Osteocyte (in vitro differentiated cells): ENCODE measurements at regions not wholly inside any gene's neighbourhood (a gene's known extent, or its start where the extent isn't known, plus 50 kb on each side); places are given as distances from the start of the nearest gene placed in this dataset.
A peak's percentile ranks its signal among the peaks of the same experiment; 100 is the strongest.
"Not testable (repeated sequence)": the region's sequence is repeated elsewhere in the genome, so short reads cannot be mapped to it uniquely, and the experiment has no call there.

Experiments used
- DNase-seq: peaks from one replicate; pipeline ENCODE4 v3.0.0; 2021; ENCODE audit warnings: mixed read lengths; ENCODE audit not compliant: unreplicated experiment; ENCODE audit errors: extremely low spot score
- H3K27ac Mint-ChIP-seq: one replicate; pipeline ENCODE4 v1.8.0; 2021; ENCODE audit warnings: mild to moderate bottlenecking, mixed read lengths; ENCODE audit not compliant: unreplicated experiment
- H3K27me3 Mint-ChIP-seq: one replicate; pipeline ENCODE4 v1.8.0; 2021; ENCODE audit warnings: mixed read lengths; ENCODE audit not compliant: unreplicated experiment
- H3K36me3 Mint-ChIP-seq: one replicate; pipeline ENCODE4 v1.8.0; 2021; ENCODE audit warnings: mixed read lengths; ENCODE audit not compliant: unreplicated experiment
- H3K4me1 Mint-ChIP-seq: one replicate; pipeline ENCODE4 v1.8.0; 2021; ENCODE audit warnings: mixed read lengths; ENCODE audit not compliant: unreplicated experiment
- H3K4me3 Mint-ChIP-seq: one replicate; pipeline ENCODE4 v1.8.0; 2021; ENCODE audit warnings: mild to moderate bottlenecking, moderate library complexity, mixed read lengths; ENCODE audit not compliant: unreplicated experiment
- H3K9me3 Mint-ChIP-seq: one replicate; pipeline ENCODE4 v1.8.0; 2021; ENCODE audit warnings: mixed read lengths; ENCODE audit not compliant: unreplicated experiment
- TF ChIP-seq, protein P1 (sequence below): fragments of 200-600 bp; sonication (generic); IDR thresholded peaks from 2 replicates; pipeline ENCODE4 v1.5.0; 2021; ENCODE audit warnings: antibody characterized with exemption, mild to moderate bottlenecking, moderate library complexity

DNA sequence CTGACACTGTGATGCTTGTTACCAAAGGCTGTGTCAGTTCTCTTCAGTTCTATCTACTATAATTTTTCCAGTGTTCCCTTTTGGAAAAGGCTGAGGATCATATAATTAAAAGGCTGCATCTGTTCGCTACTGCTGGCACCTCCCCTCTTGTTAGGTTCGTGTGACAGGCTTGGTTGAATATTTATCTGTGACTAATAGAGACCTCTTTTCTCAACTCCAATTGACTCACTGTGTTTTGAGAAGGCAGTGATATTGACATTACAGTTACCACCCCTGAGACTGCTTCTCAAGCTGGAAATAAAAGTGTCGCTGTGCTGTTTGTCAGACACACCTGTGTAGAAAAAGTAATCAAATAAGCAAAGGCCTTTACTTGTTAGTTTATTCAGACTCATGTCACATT is 205.5 kb upstream of the KCNH7 start:
- Mint-ChIP-seq H3K4me1 (no peaks in the 10 kb centered on the region), H3K9me3 (no peaks in the 10 kb centered on the region), H3K36me3 (no peaks in the 10 kb centered on the region), H3K27me3 (peaks cover 15% of the 10 kb centered on the region), H3K4me3 (no peak overlapping the region), H3K27ac (no peak overlapping the region)
- no peak for DNase-seq
- TF ChIP-seq, protein P1, sequence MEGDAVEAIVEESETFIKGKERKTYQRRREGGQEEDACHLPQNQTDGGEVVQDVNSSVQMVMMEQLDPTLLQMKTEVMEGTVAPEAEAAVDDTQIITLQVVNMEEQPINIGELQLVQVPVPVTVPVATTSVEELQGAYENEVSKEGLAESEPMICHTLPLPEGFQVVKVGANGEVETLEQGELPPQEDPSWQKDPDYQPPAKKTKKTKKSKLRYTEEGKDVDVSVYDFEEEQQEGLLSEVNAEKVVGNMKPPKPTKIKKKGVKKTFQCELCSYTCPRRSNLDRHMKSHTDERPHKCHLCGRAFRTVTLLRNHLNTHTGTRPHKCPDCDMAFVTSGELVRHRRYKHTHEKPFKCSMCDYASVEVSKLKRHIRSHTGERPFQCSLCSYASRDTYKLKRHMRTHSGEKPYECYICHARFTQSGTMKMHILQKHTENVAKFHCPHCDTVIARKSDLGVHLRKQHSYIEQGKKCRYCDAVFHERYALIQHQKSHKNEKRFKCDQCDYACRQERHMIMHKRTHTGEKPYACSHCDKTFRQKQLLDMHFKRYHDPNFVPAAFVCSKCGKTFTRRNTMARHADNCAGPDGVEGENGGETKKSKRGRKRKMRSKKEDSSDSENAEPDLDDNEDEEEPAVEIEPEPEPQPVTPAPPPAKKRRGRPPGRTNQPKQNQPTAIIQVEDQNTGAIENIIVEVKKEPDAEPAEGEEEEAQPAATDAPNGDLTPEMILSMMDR, result no peak

DNA sequence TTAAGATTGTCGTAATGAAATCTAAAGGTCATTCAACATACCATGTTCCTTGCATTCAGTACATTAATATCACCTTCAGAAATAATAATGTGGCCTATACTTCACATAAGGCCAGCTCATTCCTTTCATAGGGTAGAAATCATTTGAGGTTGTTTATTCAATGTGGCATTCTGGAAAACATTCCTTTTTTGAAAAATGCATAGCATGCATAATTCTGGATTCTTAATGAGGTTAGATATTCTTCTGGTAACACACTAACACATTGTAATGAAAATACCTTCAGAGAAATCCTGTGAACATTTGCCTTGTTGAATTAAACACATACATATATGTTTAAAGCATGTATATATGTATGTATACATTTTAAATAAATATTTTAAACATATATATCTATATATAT is 204.6 kb upstream of the KCNH7 start:
- Mint-ChIP-seq H3K4me1 (no peaks in the 10 kb centered on the region), H3K27ac (no peak overlapping the region), H3K9me3 (no peaks in the 10 kb centered on the region), H3K4me3 (no peak overlapping the region), H3K27me3 (peaks cover 15% of the 10 kb centered on the region), H3K36me3 (no peaks in the 10 kb centered on the region)
- TF ChIP-seq, protein P1, result no peak
- no peak for DNase-seq

DNA sequence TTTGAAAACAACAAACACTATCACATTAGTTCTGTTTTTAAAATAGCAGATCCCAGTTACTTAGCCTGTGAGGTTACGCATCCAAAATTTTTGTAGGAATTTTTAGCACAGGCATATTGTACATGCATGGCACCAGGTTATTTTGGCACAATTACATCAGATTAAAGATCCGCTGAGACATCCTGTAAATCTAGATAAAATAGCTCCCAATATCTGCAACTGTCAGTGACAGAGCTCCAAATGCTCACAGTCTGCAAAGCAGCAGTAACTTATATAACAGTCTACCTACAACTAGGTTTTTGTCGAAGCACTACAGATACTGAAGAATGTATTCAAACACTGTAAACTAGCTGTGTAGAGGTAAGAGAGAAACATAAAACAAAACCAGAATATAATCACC is 200.7 kb upstream of the KCNH7 start:
- TF ChIP-seq, protein P1, result no peak
- Mint-ChIP-seq H3K27ac (no peak overlapping the region), H3K4me3 (no peak overlapping the region), H3K9me3 (no peaks in the 10 kb centered on the region), H3K36me3 (no peaks in the 10 kb centered on the region), H3K4me1 (no peaks in the 10 kb centered on the region), H3K27me3 (peaks cover 9% of the 10 kb centered on the region)
- no peak for DNase-seq

GRCh38 chr2:163028807-163029206 is 190.2 kb upstream of the KCNH7 start:
- H3K9me3 Mint-ChIP-seq, result no peaks in the 10 kb centered on the region
- peaks cover 5% of the 10 kb centered on the region for H3K27me3 Mint-ChIP-seq
- H3K4me1 Mint-ChIP-seq, result no peaks in the 10 kb centered on the region
- DNase-seq, result no peak
- TF ChIP-seq, protein P1, result no peak
- no peak overlapping the region for H3K4me3 Mint-ChIP-seq
- H3K36me3 Mint-ChIP-seq, result no peaks in the 10 kb centered on the region
- H3K27ac Mint-ChIP-seq, result no peak overlapping the region

GRCh38 chr2:163026136-163026775 is 187.7 kb upstream of the KCNH7 start:
- peak; percentile 84 for DNase-seq
- H3K4me1 Mint-ChIP-seq, H3K27me3 Mint-ChIP-seq, H3K27ac Mint-ChIP-seq, H3K4me3 Mint-ChIP-seq, H3K36me3 Mint-ChIP-seq, H3K9me3 Mint-ChIP-seq: not testable (repeated sequence)

DNA sequence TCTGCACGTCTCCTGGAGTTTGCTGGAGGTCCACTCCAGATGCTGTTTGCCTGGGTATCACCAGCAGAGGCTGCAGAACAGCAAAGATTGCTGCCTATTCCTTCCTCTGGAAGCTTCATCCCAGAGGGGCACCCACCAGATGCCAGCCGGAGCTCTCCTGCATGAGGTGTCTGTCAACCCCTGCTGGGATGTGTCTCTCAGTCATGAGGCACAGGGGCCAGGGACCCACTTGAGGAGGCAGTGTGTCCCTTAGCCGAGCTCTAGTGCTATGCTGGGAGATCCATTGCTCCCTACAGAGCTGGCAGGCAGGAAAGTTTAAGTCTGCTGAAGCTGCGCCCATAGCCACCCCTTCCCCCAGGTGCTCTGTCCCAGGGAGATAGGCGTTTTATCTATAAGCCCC is 178.3 kb upstream of the KCNH7 start:
- H3K27ac Mint-ChIP-seq, DNase-seq, H3K4me3 Mint-ChIP-seq, H3K27me3 Mint-ChIP-seq, H3K4me1 Mint-ChIP-seq, H3K36me3 Mint-ChIP-seq: not testable (repeated sequence)
- H3K9me3 Mint-ChIP-seq, result peaks cover 11% of the 10 kb centered on the region
